Erythroblast (primary cell): ENCODE measurements at regions not wholly inside any gene's neighbourhood (a gene's known extent, or its start where the extent isn't known, plus 50 kb on each side); places are given as distances from the start of the nearest gene placed in this dataset.
"Not testable (repeated sequence)": the region's sequence is repeated elsewhere in the genome, so short reads cannot be mapped to it uniquely, and the experiment has no call there.

Source experiments
- GATA1 ChIP-seq: IDR thresholded peaks from 2 replicates; pipeline ENCODE4 v1.6.1; 2011; ENCODE audit warnings: low read depth, mild to moderate bottlenecking, control low read depth, low read length, moderate library complexity
- POLR2A ChIP-seq: IDR thresholded peaks from 2 replicates; pipeline ENCODE4 v1.6.1; 2011; ENCODE audit warnings: mild to moderate bottlenecking, low read length

GRCh38 chr15:89021886-89022285 is 66.4 kb upstream of the ABHD2 start:
- TF ChIP-seq POLR2A, GATA1: not testable (repeated sequence)
